ENCODE measurements at regions not wholly inside any gene's neighbourhood (a gene's known extent, or its start where the extent isn't known, plus 50 kb on each side); places are given as distances from the start of the nearest gene placed in this dataset.

DNA sequence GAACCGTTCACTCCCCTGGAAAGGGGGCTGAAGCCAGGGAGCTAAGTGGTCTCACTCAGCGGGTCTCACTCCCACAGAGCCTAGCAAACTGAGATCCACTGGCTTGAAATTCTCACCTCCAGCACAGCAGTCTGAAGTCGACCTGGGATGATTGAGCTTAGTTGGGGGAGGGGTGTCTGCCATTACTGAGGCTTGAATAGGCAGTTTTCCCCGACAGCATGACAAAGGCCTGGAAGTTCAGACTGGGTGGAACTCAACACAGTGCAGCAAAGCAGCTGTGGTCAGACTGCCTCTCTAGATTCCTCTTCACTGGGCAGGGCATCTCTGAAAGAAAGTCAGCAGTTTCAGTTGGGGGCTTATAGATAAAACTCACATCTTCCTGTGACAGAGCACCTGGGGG lies 292.5 kb downstream of the NUP35 start:
- TF ChIP-seq, protein P1, sequence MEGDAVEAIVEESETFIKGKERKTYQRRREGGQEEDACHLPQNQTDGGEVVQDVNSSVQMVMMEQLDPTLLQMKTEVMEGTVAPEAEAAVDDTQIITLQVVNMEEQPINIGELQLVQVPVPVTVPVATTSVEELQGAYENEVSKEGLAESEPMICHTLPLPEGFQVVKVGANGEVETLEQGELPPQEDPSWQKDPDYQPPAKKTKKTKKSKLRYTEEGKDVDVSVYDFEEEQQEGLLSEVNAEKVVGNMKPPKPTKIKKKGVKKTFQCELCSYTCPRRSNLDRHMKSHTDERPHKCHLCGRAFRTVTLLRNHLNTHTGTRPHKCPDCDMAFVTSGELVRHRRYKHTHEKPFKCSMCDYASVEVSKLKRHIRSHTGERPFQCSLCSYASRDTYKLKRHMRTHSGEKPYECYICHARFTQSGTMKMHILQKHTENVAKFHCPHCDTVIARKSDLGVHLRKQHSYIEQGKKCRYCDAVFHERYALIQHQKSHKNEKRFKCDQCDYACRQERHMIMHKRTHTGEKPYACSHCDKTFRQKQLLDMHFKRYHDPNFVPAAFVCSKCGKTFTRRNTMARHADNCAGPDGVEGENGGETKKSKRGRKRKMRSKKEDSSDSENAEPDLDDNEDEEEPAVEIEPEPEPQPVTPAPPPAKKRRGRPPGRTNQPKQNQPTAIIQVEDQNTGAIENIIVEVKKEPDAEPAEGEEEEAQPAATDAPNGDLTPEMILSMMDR (IDR thresholded peaks at IDR 0.05), result no peak
- no peak for TF ChIP-seq POLR2AphosphoS5 (IDR thresholded peaks at IDR 0.05; ENCODE audit: insufficient read depth in 1 of 2, low read depth in 1 of 2)

Measured in vagina (tissue), 2 donors.